ENCODE measurements at regions not wholly inside any gene's neighbourhood (a gene's known extent, or its start where the extent isn't known, plus 50 kb on each side); places are given as distances from the start of the nearest gene placed in this dataset.

GRCh38 chr22:22076932-22077703, 94.5 kb upstream of the TOP3B start:
- Histone ChIP-seq H3K27ac (no peak overlapping the region), H3K36me3 (no peaks in the 10 kb centered on the region), H3K9me3 (no peaks in the 10 kb centered on the region), H3K4me3 (ENCODE audit: low read depth in 1 of 2, low read length in 1 of 2) (no peak overlapping the region), H3K27me3 (no peaks in the 10 kb centered on the region), H3K4me1 (ENCODE audit: control insufficient read depth in 1 of 2, insufficient read depth in 1 of 2, low read depth in 1 of 2, low read length in 1 of 2) (no peaks in the 10 kb centered on the region)
- TF ChIP-seq CTCF (IDR thresholded peaks at IDR 0.05): no peak

- no peak for TF ChIP-seq CTCF (IDR thresholded peaks at IDR 0.05)
- H3K9me3 ChIP-seq: no peaks in the 10 kb centered on the region
These were observed 93.8 kb upstream of the TOP3B start for GRCh38 chr22:22076361-22076760.

DNA sequence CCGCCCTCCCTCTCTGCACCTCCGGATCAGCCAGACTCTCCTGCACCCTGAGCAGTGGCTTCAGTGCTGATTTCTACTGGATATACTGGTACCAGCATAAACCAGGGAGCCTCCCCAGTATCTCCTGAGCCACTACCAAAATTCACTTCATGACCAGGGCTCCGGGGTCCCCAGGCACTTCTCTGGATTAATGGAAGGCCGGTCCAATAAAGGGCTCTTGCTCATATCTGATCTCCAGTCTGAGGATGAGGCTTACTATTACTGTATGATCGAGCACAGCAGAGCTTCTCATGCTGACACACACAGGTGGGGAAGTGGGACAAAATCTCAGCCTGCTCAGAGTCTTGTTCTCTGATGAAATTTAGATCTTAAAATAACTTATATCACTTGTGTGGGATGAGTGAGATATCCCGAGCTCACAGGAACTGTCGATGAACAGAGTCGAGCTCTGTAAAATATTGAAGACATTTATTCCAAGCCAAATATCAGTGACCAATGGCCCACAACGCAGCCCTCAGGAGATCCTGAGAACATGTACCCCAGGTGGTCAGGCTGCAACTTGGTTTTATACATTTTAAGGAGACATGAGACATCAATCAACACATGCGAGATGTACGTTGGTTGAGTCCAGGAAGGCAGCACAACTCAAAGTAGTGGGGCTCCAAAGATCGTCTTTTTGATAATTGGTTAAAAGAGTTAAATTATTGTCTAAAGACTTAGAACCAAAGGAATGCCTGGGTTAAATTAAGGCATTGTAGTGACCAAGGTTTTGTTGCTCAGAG, 93.0 kb upstream of the TOP3B start:
- Histone ChIP-seq H3K9me3 (no peaks in the 10 kb centered on the region), H3K27me3 (no peaks in the 10 kb centered on the region), H3K36me3 (no peaks in the 10 kb centered on the region), H3K27ac (no peak overlapping the region), H3K4me3 (ENCODE audit: low read depth in 1 of 2, low read length in 1 of 2) (no peak overlapping the region), H3K4me1 (ENCODE audit: control insufficient read depth in 1 of 2, insufficient read depth in 1 of 2, low read depth in 1 of 2, low read length in 1 of 2) (peaks cover 0 to 1% of the 10 kb centered on the region in 2 experiments)
- TF ChIP-seq CTCF (IDR thresholded peaks at IDR 0.05): no peak

More at GRCh38 chr22:22076361-22076760, 93.8 kb upstream of the TOP3B start:
- Histone ChIP-seq H3K36me3 (no peaks in the 10 kb centered on the region), H3K4me3 (ENCODE audit: low read depth in 1 of 2, low read length in 1 of 2) (no peak overlapping the region), H3K27me3 (no peaks in the 10 kb centered on the region), H3K27ac (no peak overlapping the region), H3K4me1 (ENCODE audit: control insufficient read depth in 1 of 2, insufficient read depth in 1 of 2, low read depth in 1 of 2, low read length in 1 of 2) (no peaks in the 10 kb centered on the region)

DNA sequence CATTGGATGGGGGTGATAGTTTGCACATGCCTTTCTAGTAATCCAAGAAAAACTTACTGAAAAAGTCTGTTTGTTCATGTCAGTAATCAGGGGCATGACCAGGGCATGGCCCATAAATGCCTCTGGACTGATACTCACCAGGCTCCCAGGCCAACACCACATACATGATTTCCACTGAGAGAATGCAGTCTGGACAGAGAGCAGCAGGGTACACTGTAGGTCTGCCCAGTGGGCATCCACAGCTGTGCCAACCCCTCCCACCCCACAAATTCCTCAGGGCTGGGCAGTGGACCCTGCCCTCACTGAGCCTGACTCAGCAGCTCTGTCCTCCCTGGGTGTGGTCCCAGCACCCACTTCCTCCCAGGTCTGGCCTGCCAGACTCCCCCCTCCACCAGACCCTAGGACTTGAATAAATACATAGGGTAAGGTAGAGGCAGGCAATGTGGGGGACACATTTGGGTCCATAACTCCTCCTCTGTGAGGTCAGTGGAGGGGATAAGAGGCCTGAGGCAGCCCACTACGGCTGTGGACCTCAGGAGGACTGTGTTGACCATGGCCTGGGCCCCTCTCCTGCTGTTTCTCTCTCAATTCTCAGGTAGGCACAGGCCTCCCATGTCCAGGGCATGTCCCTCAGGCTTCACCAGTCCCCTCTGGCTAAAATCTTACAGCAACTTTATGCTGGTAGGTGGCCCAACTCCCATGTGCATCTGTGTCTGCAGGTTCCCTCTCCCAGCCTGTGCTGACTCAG, 92.2 kb upstream of the TOP3B start:
- H3K27me3 ChIP-seq: no peaks in the 10 kb centered on the region
- TF ChIP-seq CTCF (IDR thresholded peaks at IDR 0.05): no peak

DNA sequence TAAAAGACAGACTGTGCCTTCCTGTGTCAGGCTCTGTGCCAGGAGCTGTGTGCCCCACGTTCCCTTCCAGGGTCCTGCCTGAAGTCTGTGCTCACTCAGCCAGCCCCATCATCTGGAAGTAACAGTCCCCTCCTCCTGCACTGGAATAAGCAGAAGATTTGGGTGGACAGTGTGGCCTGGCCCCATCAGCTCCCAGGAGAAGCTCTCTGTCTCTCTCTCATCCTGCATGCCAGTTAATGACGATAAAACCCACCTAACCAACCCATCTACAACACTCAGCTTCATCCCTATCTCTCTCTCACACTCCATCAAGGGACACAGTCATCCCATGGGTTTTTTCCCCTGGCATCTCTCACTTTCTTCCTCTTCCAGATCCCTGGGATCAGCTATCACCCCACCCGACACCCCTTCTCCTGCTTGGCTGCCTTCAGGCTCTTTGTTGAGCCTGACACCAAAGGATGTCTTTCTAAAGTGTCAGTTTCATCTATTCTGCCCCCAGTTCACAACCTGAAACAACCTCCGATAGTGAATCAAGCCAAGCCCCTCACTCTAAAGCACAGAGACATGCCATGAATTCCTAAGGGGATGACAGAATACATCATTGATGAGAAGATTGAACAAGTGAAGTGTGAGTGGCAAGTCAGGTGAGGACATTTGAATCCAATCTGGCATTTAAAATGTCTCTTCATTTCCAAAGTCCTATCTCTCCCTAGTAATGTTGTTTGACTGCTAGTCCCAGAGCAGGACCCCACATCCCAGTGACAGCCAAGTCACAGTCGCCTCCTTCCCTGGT, 91.4 kb upstream of the TOP3B start:
- TF ChIP-seq CTCF (IDR thresholded peaks at IDR 0.05): no peak
- Histone ChIP-seq H3K4me1 (ENCODE audit: control insufficient read depth in 1 of 2, insufficient read depth in 1 of 2, low read depth in 1 of 2, low read length in 1 of 2) (peaks cover 7 to 12% of the 10 kb centered on the region in 2 experiments), H3K4me3 (ENCODE audit: low read depth in 1 of 2, low read length in 1 of 2) (no peak overlapping the region), H3K27ac (no peak overlapping the region), H3K27me3 (no peaks in the 10 kb centered on the region), H3K36me3 (no peaks in the 10 kb centered on the region), H3K9me3 (no peaks in the 10 kb centered on the region)

More for the DNA sequence above, 92.2 kb upstream of the TOP3B start:
- H3K27ac ChIP-seq: no peak overlapping the region
- no peaks in the 10 kb centered on the region for H3K36me3 ChIP-seq
- H3K9me3 ChIP-seq: no peaks in the 10 kb centered on the region
- no peak overlapping the region for H3K4me3 ChIP-seq (ENCODE audit: low read depth in 1 of 2, low read length in 1 of 2)
- H3K4me1 ChIP-seq (ENCODE audit: control insufficient read depth in 1 of 2, insufficient read depth in 1 of 2, low read depth in 1 of 2, low read length in 1 of 2): peaks cover 6 to 9% of the 10 kb centered on the region in 2 experiments

Data from neutrophil (primary cell).